Suppressor macrophage treated with lipopolysaccharide for 4 hours (primary cell): ENCODE measurements at regions not wholly inside any gene's neighbourhood (a gene's known extent, or its start where the extent isn't known, plus 50 kb on each side); places are given as distances from the start of the nearest gene placed in this dataset.

Experiments
- DNase-seq: peaks from one replicate; pipeline ENCODE4 v3.0.0-alpha.2; 2020

GRCh38 chr6:43879722-43880121 is 109.7 kb downstream of the VEGFA start:
- DNase-seq, result no peak

GRCh38 chr6:43878823-43879495 is 108.9 kb downstream of the VEGFA start:
- DNase-seq, result no peak

- no peak for DNase-seq
These were observed 108.2 kb downstream of the VEGFA start for GRCh38 chr6:43878127-43878634.

DNA sequence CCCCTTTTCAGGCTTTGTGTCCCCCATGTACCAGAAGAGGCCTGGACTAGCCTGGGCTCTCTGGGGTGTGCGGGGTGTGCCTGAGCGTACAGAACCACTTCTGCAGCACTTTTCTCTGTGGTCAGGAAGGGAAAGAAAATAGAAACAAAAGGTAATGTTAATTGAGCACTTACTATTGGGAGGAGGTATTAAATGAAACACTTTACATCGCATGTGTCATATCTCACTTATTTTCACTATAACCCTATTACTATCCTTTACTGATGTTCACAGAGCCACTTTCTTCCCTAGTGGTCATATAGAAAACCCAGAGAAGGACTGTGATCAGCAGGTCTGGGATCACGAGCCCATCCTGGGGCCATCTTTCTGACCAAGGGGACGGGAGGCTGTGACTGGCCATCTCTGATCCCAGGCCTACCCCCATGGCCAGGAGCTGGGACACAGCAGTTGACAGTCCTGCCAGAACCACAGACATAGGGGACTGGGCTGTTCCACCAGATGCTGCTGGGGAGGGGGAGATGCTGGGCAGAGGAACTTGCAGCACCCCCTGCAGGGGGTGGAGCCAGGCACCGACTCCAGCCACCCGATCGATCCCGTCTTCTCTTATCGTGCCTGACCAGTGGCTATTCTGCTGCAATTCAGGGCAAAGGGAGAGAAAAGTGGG is 107.6 kb downstream of the VEGFA start:
- no peak for DNase-seq

GRCh38 chr6:43877036-43877435 is 107.0 kb downstream of the VEGFA start:
- DNase-seq, result no peak

DNA sequence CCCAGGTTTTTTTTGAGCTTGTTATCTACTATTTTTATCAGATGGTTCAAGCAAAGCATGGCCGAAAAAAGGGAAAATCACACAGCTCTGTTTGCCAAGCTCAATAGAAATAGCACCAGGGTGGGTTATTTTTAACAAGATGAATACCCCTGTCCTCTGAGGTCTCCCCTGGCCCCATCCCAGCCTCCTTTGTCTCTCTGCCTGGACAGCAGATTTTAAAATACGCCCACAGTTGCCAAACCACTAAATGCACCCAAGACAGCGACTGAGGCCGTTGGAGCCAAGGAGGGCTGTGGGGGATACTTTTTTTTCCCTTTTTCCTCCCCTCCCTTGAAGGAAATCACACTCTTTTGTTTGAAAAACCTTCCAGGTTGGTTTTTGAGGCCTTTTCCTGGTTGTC is 106.6 kb downstream of the VEGFA start:
- DNase-seq, result no peak

DNA sequence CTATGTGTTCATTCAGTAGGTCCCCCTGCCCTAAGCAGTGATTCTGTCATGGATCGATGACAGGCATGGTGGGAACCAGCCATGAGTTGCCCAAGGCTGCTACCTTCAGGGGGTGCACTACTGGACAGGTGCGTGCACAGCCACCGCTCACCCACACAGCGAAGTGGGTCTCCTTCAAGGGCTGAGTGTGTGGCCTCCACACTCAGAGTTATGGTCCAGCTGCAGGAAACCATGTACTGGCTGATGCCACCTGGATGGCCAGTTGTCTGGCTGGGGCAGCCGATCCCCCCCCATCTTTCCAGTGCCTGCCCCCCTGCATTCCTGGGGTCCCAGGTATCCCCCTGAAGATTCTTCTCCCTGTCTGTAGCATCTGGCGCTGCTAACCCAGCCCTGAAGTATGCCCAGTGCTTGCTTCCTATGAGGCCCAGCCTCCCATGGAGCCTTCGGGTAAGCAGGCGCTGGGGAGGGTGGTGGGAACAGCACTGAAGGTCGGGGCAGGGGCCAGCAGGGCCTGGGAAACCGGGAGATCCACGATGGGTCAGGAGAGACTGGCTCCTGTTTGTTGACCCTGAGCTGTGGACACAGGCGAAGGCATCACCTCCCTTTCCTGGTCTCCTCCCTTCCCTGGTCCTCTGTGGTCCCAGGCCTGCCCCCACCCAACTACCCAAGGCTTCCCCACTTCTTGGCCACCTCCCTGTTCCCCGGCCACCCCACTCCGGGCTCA is 106.0 kb downstream of the VEGFA start:
- no peak for DNase-seq

- DNase-seq, result no peak
These were observed 105.0 kb downstream of the VEGFA start for GRCh38 chr6:43874814-43875590.

- DNase-seq, result no peak
These were observed 104.0 kb downstream of the VEGFA start for GRCh38 chr6:43873806-43874714.

- DNase-seq, result no peak
These were observed 101.9 kb downstream of the VEGFA start for GRCh38 chr6:43871933-43872332.

- DNase-seq, result no peak
These were observed 101.3 kb downstream of the VEGFA start for GRCh38 chr6:43871284-43871683.

DNA sequence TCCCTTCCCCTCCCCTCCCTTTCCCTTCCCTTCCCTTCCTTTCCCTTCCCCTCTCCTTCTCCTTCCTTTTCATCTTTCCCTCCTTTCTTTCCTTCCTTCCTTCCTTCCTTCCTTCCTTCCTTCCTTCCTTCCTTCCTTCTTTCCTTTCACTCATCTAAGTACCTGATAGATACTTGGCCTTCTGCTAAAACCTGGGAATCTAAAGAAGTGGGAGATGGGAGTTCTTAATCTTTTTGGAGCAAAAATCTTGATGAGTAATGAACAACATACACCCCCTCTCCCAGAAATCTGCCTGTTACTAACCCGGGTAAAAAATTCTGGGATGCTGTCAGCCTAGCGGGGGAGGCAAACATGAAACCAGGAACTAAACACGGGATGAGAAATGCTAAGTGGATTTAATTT is 100.7 kb downstream of the VEGFA start:
- DNase-seq, result no peak

- DNase-seq, result no peak
These were observed 100.0 kb downstream of the VEGFA start for GRCh38 chr6:43869792-43870659.

- no peak for DNase-seq
These were observed 99.2 kb downstream of the VEGFA start for GRCh38 chr6:43869079-43869710.

- DNase-seq, result no peak
These were observed 98.5 kb downstream of the VEGFA start for GRCh38 chr6:43868467-43868866.

DNA sequence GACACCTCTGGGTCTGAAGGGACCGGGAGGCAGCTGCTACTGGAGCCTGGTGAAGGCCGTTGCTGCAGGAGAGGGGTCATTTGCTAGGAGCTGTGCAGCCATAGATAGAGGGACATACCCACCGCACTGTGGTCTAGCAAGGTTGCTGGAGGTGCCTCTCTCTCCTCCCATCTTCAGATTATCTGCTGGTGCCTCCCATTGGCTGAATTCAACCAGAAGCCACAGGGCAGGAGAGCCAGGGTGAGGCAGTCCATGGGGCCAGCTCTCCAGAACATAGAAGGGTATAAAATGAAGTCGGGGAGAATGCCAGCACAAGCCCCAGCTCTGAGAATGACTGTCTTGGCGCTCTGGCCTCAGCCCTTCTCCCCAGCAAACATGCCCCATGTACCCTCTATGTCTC is 98.0 kb downstream of the VEGFA start:
- no peak for DNase-seq

GRCh38 chr6:43867246-43867645 is 97.2 kb downstream of the VEGFA start:
- DNase-seq, result no peak

- DNase-seq, result no peak
These were observed 96.1 kb downstream of the VEGFA start for GRCh38 chr6:43865932-43866645.

DNA sequence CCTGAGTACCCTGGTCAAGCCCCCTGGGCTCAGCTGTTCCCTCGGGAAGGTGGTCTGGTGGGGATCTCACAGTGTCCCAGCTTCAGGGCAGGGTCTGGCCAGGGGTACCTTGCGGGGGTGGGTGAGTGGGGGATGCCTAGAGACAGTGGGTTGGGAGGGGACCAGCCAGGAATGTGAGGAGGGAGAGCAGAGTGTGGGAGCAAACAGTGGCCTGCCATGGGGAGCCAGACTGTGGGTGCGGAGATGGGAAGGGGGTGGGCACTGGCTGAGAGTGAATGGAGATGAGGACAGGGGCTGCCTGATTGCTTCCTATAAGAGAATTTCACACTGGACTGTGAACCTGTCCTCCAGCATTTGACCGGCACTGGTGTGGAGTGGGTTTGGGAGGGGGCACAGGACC is 95.1 kb downstream of the VEGFA start:
- no peak for DNase-seq

DNA sequence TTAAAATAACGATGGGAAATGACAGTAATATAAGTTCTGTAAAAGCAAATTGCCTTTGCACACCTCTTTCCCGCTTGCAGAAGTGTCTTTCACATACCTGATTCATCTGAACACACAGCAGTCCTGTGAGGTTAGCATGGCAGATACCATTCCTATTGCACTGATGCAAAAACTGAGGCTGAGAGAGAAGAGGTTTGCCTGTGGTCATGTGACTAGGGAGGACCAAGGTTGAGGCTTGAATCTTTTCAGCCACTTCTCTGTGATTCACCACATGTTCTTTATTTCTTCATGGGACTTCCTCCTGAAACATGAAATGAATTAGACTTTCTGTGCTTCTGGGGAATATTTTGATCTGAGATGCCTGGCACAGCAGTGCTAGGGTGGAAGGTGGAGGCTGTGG is 92.9 kb downstream of the VEGFA start:
- no peak for DNase-seq
